ENCODE measurements at regions not wholly inside any gene's neighbourhood (a gene's known extent, or its start where the extent isn't known, plus 50 kb on each side); places are given as distances from the start of the nearest gene placed in this dataset.

DNA sequence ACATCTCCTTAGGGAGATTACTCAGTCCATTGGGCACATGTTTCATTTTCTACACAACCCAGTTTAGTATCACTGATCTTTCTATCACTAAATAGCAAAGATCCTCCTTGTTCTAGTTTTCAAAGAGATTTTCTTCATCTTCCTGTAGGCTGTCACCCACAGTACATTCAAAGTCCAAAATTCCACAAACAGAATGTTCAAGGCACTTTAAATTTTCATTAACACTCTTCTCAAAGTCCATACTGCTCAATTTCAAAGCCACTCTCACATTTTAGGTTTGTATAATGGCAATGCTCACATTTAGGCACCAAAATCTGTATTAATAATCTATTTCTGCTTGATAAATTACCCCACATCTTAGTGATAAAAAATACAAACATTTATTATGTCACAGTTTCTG, 152.8 kb downstream of the FSIP2 start:
- TF ChIP-seq, protein P1, sequence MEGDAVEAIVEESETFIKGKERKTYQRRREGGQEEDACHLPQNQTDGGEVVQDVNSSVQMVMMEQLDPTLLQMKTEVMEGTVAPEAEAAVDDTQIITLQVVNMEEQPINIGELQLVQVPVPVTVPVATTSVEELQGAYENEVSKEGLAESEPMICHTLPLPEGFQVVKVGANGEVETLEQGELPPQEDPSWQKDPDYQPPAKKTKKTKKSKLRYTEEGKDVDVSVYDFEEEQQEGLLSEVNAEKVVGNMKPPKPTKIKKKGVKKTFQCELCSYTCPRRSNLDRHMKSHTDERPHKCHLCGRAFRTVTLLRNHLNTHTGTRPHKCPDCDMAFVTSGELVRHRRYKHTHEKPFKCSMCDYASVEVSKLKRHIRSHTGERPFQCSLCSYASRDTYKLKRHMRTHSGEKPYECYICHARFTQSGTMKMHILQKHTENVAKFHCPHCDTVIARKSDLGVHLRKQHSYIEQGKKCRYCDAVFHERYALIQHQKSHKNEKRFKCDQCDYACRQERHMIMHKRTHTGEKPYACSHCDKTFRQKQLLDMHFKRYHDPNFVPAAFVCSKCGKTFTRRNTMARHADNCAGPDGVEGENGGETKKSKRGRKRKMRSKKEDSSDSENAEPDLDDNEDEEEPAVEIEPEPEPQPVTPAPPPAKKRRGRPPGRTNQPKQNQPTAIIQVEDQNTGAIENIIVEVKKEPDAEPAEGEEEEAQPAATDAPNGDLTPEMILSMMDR (IDR thresholded peaks at IDR 0.05; ENCODE audit: borderline replicate concordance, extremely low read depth, low read length, poor library complexity, severe bottlenecking): no peak
- no peak for TF ChIP-seq EZH2 (IDR thresholded peaks at IDR 0.05; ENCODE audit: borderline replicate concordance, low read depth, low read length, severe bottlenecking)

All from DND-41 (cell line).